Panc1 (cell line): ENCODE measurements at regions not wholly inside any gene's neighbourhood (a gene's known extent, or its start where the extent isn't known, plus 50 kb on each side); places are given as distances from the start of the nearest gene placed in this dataset.

Source experiments
- ATAC-seq: fragments of 200-7000 bp; cut with Tn5 transposase; 2 replicates; pipeline ENCODE4 v1.9.1; 2020; ENCODE audit warnings: mild to moderate bottlenecking, moderate library complexity
- BruUV-seq: library from RNA; stranded (reverse); fragments of 400-500 nt; replicated peaks from 2 replicates; lab custom pipeline; 2021; lab: Mats Ljungman, UMichigan
- CTCF ChIA-PET: fragments of 300-600 bp; sonication (Branson Sonifier 250); formaldehyde crosslinking; loops from one replicate; lab custom pipeline; 2022; ENCODE audit warnings: antibody characterized with exemption; lab: Charles Lee
- POLR2A ChIA-PET: fragments of 300-600 bp; sonication (Branson Sonifier 250); formaldehyde crosslinking; loops from one replicate; lab custom pipeline; 2022; ENCODE audit warnings: antibody characterized with exemption; lab: Charles Lee
- DNase-seq: peaks from one replicate; pipeline ENCODE4 v3.0.0-alpha.2; 2010; ENCODE audit warnings: low read depth, low spot score
- H3K27ac ChIP-seq: 2 replicates; pipeline ENCODE4 v1.5.1; 2011; ENCODE audit warnings: mild to moderate bottlenecking, low read length, inconsistent platforms
- H3K27me3 ChIP-seq: fragments of 200-500 bp; sonication (Bioruptor generic); 2 replicates; pipeline ENCODE4 v1.6.0; 2014; ENCODE audit warnings: low read length, inconsistent platforms; ENCODE audit not compliant: control insufficient read depth, insufficient read depth
- H3K36me3 ChIP-seq: fragments of 200-500 bp; sonication (Bioruptor generic); 2 replicates; pipeline ENCODE4 v1.5.1; 2014; ENCODE audit warnings: inconsistent platforms, mild to moderate bottlenecking, low read length, moderate library complexity; ENCODE audit not compliant: control insufficient read depth, insufficient read depth
- H3K4me1 ChIP-seq: 2 replicates; pipeline ENCODE4 v1.5.1; 2011; ENCODE audit warnings: inconsistent platforms, mild to moderate bottlenecking, low read length, moderate library complexity; ENCODE audit not compliant: control insufficient read depth, insufficient read depth
- H3K4me3 ChIP-seq, 2 experiments: 2 replicates each; pipeline ENCODE4 v1.5.1; 2011 to 2012; ENCODE audit warnings: low read depth in 2 of 2, low read length in 2 of 2, mild to moderate bottlenecking in 2 of 2, inconsistent platforms in 1 of 2, moderate library complexity in 1 of 2
- H3K9me3 ChIP-seq: fragments of 200-500 bp; sonication (Bioruptor generic); 2 replicates; pipeline ENCODE4 v1.5.1; 2014; ENCODE audit warnings: low read depth, mild to moderate bottlenecking, inconsistent platforms, low read length, moderate library complexity; ENCODE audit not compliant: control insufficient read depth, insufficient read depth
- POLR2AphosphoS5 ChIP-seq: IDR thresholded peaks from 2 replicates; pipeline ENCODE4 v1.6.1; 2012; ENCODE audit warnings: mild to moderate bottlenecking, low read depth, low read length, moderate library complexity
- SIN3A ChIP-seq: IDR thresholded peaks from 2 replicates; pipeline ENCODE4 v1.6.1; 2012; ENCODE audit warnings: low read depth, mild to moderate bottlenecking, low read length, moderate library complexity, borderline replicate concordance; ENCODE audit not compliant: insufficient read depth
- TCF7L2 ChIP-seq: IDR thresholded peaks from 2 replicates; pipeline ENCODE4 v1.6.1; 2011; ENCODE audit warnings: mild to moderate bottlenecking, low read depth, low read length, inconsistent platforms
- in situ Hi-C: cut with HindIII; loops from 2 replicates; pipeline ENCODE4 v1.10.0; 2016; ENCODE audit warnings: low sequenced_read_pairs, low pct_unique_long_range_greater_than_20kb
- intact Hi-C: fragments of 100-400 bp; cut with micrococcal nuclease; formaldehyde crosslinking; loops from one replicate; pipeline ENCODE4 v1.10.0; 2022; ENCODE audit not compliant: unreplicated experiment
- TF ChIP-seq, protein P1 (sequence below), 2 experiments: IDR thresholded peaks; 2 replicates each; pipeline ENCODE4 v1.6.1; 2011 to 2012; ENCODE audit warnings: low read depth in 2 of 2, control low read depth in 1 of 2, low read length in 1 of 2, mild to moderate bottlenecking in 1 of 2, moderate library complexity in 1 of 2; ENCODE audit not compliant: insufficient read depth in 1 of 2
- TF ChIP-seq, protein P2 (sequence below): fragments of 450-650 bp; IDR thresholded peaks from 2 replicates; pipeline ENCODE4 v1.5.1; 2017; ENCODE audit warnings: mild to moderate bottlenecking

DNA sequence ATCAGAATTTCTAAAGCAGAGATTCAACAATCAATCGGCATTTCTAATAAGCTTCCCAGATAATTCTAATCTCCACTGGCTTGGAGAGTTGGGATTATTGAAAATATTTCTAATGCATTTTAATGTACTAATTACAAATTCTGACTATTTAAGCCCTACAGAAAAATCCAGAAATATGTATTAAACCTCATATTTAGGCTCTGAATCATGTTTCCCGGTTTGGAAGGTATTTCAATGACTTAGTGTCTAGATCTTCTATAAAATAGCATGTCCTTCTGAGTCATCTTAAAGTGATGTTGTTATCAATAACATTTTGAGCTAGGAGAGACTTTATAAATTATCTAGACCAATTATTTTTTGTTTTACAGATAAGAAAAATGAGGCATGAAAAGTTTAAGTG is 258.8 kb upstream of the NRXN1 start:
- no peaks in the 10 kb centered on the region for H3K27me3 ChIP-seq
- CTCF ChIA-PET = no interaction called here
- no TSS peak for BruUV-seq

DNA sequence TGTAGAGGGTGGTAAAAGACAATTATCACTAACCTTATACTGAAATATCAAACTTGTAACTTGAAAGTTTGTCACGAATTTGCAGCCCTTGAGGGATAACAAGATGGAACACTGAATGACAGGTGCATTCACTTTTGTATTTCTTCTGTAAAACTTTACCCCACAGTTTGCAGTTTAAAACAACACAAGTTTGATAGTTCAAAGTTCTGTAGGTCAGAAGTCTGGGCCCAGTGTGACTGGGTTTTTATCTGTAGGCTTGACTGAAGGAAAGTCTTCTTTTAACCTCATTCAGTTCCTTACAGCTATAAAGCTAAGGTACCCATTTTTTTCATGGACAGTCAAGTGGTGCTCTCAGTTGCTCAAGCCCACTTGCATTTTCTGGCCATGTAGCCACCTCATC is 257.1 kb upstream of the NRXN1 start:
- no peak overlapping the region for H3K27ac ChIP-seq
- no peaks in the 10 kb centered on the region for H3K9me3 ChIP-seq
- in situ Hi-C loops (no loop called here), intact Hi-C loops (no loop called here)
- no peak for ATAC-seq
- BruUV-seq = no TSS peak
- H3K4me1 ChIP-seq = no peaks in the 10 kb centered on the region
- DNase-seq = no peak
- no peaks in the 10 kb centered on the region for H3K36me3 ChIP-seq
- H3K27me3 ChIP-seq = no peaks in the 10 kb centered on the region
- ChIA-PET POLR2A (no interaction called here), CTCF (no interaction called here)
- no peak overlapping the region for H3K4me3 ChIP-seq
- TF ChIP-seq SIN3A (no peak), POLR2AphosphoS5 (no peak), TCF7L2 (no peak)
- TF ChIP-seq, protein P1, sequence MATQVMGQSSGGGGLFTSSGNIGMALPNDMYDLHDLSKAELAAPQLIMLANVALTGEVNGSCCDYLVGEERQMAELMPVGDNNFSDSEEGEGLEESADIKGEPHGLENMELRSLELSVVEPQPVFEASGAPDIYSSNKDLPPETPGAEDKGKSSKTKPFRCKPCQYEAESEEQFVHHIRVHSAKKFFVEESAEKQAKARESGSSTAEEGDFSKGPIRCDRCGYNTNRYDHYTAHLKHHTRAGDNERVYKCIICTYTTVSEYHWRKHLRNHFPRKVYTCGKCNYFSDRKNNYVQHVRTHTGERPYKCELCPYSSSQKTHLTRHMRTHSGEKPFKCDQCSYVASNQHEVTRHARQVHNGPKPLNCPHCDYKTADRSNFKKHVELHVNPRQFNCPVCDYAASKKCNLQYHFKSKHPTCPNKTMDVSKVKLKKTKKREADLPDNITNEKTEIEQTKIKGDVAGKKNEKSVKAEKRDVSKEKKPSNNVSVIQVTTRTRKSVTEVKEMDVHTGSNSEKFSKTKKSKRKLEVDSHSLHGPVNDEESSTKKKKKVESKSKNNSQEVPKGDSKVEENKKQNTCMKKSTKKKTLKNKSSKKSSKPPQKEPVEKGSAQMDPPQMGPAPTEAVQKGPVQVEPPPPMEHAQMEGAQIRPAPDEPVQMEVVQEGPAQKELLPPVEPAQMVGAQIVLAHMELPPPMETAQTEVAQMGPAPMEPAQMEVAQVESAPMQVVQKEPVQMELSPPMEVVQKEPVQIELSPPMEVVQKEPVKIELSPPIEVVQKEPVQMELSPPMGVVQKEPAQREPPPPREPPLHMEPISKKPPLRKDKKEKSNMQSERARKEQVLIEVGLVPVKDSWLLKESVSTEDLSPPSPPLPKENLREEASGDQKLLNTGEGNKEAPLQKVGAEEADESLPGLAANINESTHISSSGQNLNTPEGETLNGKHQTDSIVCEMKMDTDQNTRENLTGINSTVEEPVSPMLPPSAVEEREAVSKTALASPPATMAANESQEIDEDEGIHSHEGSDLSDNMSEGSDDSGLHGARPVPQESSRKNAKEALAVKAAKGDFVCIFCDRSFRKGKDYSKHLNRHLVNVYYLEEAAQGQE (IDR thresholded peaks at IDR 0.05; ENCODE audit: insufficient read depth in 1 of 2, low read depth in 2 of 2, low read length in 1 of 2) = no peak
- TF ChIP-seq, protein P2, sequence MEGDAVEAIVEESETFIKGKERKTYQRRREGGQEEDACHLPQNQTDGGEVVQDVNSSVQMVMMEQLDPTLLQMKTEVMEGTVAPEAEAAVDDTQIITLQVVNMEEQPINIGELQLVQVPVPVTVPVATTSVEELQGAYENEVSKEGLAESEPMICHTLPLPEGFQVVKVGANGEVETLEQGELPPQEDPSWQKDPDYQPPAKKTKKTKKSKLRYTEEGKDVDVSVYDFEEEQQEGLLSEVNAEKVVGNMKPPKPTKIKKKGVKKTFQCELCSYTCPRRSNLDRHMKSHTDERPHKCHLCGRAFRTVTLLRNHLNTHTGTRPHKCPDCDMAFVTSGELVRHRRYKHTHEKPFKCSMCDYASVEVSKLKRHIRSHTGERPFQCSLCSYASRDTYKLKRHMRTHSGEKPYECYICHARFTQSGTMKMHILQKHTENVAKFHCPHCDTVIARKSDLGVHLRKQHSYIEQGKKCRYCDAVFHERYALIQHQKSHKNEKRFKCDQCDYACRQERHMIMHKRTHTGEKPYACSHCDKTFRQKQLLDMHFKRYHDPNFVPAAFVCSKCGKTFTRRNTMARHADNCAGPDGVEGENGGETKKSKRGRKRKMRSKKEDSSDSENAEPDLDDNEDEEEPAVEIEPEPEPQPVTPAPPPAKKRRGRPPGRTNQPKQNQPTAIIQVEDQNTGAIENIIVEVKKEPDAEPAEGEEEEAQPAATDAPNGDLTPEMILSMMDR = no peak

More for the DNA sequence above, 258.8 kb upstream of the NRXN1 start:
- Histone ChIP-seq H3K4me1 (no peaks in the 10 kb centered on the region), H3K27ac (no peak overlapping the region), H3K36me3 (no peaks in the 10 kb centered on the region), H3K9me3 (no peaks in the 10 kb centered on the region), H3K4me3 (no peak overlapping the region)
- ATAC-seq = no peak
- in situ Hi-C loops (no loop called here), intact Hi-C loops (no loop called here)
- TF ChIP-seq, protein P1 (IDR thresholded peaks at IDR 0.05; ENCODE audit: insufficient read depth in 1 of 2, low read depth in 2 of 2, low read length in 1 of 2) = no peak
- TF ChIP-seq, protein P2 = no peak
- TF ChIP-seq TCF7L2 (no peak), POLR2AphosphoS5 (no peak), SIN3A (no peak)
- no peak for DNase-seq
- POLR2A ChIA-PET = no interaction called here
